BE2C (cell line): ENCODE measurements at regions not wholly inside any gene's neighbourhood (a gene's known extent, or its start where the extent isn't known, plus 50 kb on each side); places are given as distances from the start of the nearest gene placed in this dataset.
"Not testable (repeated sequence)": the region's sequence is repeated elsewhere in the genome, so short reads cannot be mapped to it uniquely, and the experiment has no call there.

Experiments used
- DNase-seq: peaks from one replicate; pipeline ENCODE4 v3.0.0-alpha.2; 2020
- H3K27me3 ChIP-seq: fragments of 250-450 bp; sonication (Bioruptor Pico); 2 replicates; pipeline ENCODE4 v1.5.1; 2020; ENCODE audit warnings: mild to moderate bottlenecking
- H3K36me3 ChIP-seq: fragments of 250-450 bp; sonication (Bioruptor Pico); 2 replicates; pipeline ENCODE4 v1.5.1; 2020; ENCODE audit warnings: mild to moderate bottlenecking
- H3K4me1 ChIP-seq: fragments of 250-450 bp; sonication (Bioruptor Pico); 2 replicates; pipeline ENCODE4 v1.5.1; 2020
- H3K4me3 ChIP-seq: 2 replicates; pipeline ENCODE4 v1.5.1; 2011; ENCODE audit warnings: low read depth, low read length
- H3K9me3 ChIP-seq: fragments of 250-450 bp; sonication (Bioruptor Pico); 2 replicates; pipeline ENCODE4 v1.5.1; 2020
- TF ChIP-seq, protein P1 (sequence below): IDR thresholded peaks from 2 replicates; pipeline ENCODE4 v1.5.1; 2012; ENCODE audit warnings: mild to moderate bottlenecking, low read depth, low read length

DNA sequence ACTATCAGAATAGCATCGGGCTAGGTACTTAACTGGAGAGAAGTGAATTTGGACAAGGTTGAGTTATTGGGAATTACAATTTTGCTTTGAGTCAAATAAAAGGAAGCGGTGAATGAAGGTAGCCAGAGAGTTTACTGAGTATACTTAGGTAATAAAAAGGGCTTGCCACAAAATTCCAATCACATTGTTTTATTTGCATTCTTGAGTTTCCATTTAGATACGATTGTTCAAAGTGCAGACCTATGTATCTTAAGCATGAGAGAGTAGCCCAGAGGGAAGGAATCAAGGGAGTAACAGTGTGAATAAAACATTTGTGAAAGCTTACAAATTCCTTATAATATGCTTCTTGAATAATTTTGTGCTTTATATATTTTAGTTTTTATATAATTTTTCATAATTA, 102.5 kb upstream of the NDST4 start:
- no peaks in the 10 kb centered on the region for H3K36me3 ChIP-seq
- no peaks in the 10 kb centered on the region for H3K27me3 ChIP-seq
- no peaks in the 10 kb centered on the region for H3K4me1 ChIP-seq
- no peaks in the 10 kb centered on the region for H3K9me3 ChIP-seq
- H3K4me3 ChIP-seq, result no peak overlapping the region
- DNase-seq, result no peak
- TF ChIP-seq, protein P1, sequence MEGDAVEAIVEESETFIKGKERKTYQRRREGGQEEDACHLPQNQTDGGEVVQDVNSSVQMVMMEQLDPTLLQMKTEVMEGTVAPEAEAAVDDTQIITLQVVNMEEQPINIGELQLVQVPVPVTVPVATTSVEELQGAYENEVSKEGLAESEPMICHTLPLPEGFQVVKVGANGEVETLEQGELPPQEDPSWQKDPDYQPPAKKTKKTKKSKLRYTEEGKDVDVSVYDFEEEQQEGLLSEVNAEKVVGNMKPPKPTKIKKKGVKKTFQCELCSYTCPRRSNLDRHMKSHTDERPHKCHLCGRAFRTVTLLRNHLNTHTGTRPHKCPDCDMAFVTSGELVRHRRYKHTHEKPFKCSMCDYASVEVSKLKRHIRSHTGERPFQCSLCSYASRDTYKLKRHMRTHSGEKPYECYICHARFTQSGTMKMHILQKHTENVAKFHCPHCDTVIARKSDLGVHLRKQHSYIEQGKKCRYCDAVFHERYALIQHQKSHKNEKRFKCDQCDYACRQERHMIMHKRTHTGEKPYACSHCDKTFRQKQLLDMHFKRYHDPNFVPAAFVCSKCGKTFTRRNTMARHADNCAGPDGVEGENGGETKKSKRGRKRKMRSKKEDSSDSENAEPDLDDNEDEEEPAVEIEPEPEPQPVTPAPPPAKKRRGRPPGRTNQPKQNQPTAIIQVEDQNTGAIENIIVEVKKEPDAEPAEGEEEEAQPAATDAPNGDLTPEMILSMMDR, result no peak

DNA sequence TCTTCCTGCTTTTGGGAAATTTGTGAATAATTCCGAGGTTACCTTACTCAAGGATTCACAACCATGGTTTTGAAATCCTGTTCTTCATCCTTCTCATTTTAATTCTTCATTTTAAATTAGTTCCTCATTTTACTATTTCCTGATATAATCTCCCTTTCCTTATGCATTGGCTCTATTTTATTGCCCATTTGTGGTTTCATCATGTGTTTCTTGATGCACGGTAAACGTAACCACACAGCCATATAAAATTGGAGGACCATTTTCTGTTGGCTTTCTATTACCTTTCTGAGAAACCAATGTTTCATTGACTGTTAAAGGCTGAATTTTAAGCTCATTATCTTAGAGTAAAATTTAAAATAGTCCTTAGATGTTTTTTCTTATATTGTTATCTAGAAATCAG, 100.3 kb upstream of the NDST4 start:
- no peaks in the 10 kb centered on the region for H3K36me3 ChIP-seq
- 0 out of 2 replicates have a peak, but pooled peaks cover 4% of the 10 kb centered on the region for H3K9me3 ChIP-seq
- H3K4me1 ChIP-seq, result no peaks in the 10 kb centered on the region
- H3K4me3 ChIP-seq, result no peak overlapping the region
- TF ChIP-seq, protein P1, result no peak
- no peaks in the 10 kb centered on the region for H3K27me3 ChIP-seq
- DNase-seq, result no peak

DNA sequence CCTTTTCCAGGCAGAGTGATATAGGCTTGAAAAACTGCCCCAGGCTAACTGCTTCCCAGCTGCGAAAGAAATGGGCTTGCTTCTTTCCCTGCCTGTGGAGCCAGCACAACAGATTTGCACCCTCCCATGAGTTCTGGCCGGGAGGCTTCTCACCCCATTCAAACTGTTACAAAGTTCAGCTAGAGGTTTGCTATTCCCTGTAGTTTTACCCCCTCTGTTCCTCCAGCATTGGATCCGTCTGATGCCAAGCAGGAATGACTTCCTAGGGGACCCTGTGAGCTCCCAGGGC, 87.6 kb upstream of the NDST4 start:
- no peak for DNase-seq
- Histone ChIP-seq H3K9me3 (no peaks in the 10 kb centered on the region), H3K4me3 (no peak overlapping the region), H3K27me3 (no peaks in the 10 kb centered on the region), H3K4me1 (no peaks in the 10 kb centered on the region), H3K36me3 (no peaks in the 10 kb centered on the region)
- TF ChIP-seq, protein P1, result no peak

DNA sequence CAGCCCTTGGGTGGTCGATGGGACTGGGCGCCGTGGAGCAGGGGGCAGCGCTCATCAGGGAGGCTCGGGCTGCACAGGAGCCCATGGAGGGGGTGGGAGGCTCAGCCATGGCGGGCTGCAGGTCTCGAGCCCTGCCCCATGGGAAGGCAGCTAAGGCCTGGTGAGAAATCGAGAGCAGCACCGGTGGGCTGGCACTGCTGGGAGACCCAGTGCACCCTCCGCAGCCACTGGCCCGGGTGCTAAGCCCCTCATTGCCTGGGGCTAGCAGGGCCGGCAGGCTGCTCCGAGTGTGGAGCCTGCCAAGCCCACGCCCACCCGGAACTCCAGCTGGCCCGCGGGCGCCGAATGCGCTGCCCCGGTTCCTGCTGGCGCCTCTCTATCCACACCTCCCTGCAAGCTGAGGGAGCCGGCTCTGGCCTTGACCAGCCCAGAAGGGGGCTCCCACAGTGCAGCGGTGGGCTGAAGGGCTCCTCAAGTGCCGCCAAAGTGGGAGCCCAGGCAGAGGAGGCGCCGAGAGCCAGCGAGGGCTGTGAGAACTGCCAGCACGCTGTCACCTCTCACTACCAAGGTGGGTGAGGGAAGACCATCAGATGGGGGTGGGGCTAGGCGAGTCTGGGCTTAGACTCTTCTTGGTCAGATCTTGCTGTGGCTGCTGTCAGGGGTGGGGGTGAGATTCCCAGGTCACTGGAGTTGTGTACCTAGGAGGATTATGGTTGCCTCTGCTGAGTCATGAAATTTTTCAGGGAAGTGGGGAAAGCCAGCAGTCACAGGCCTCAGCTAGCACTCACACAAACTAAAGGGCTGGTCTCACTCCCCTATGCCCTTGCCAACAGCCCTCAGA, 87.0 kb upstream of the NDST4 start:
- not testable (repeated sequence) for H3K27me3 ChIP-seq, H3K36me3 ChIP-seq, DNase-seq, H3K9me3 ChIP-seq, H3K4me1 ChIP-seq, H3K4me3 ChIP-seq

DNA sequence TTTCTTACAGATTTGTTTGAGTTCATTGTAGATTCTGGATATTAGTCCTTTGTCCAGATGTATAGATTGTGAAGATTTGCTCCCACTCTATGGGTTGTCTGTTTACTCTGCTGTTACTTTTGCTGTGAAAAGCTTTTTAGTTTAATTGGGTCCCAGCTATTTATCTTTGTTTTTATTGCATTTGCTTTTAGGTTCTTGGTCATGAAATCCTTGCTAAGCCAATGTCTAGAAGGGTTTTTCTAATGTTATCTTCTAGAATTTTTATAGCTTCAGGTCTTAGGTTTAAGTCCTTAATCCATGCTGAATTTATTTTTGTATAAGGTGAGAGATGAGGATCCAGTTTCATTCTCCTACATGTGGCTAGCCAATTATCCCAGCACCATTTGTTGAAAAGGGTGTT, 81.2 kb upstream of the NDST4 start:
- H3K9me3 ChIP-seq, result not testable (repeated sequence)

DNA sequence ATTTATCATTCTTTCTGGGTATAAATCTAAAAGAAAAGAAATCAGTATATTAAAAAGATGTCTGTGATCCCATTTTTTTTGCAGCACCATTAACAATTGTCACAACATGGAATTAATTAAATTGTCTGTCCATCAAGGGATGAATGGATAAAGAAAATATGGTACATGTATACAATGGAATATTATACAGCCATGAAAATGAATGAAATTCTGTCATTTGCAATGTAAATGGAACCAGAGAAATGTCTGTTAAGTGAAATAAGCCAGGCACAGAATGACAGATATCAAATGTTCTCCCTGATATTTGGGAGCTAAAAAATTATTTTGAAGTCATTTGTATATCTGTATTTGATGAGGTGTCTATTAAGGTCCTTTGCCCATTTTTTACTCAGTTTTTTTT, 77.1 kb upstream of the NDST4 start:
- no peak overlapping the region for H3K4me3 ChIP-seq
- H3K27me3 ChIP-seq, result no peaks in the 10 kb centered on the region
- no peaks in the 10 kb centered on the region for H3K4me1 ChIP-seq
- no peaks in the 10 kb centered on the region for H3K9me3 ChIP-seq
- TF ChIP-seq, protein P1, result no peak
- DNase-seq, result no peak
- H3K36me3 ChIP-seq, result no peaks in the 10 kb centered on the region

More for the DNA sequence above, 81.2 kb upstream of the NDST4 start:
- H3K36me3 ChIP-seq, H3K4me3 ChIP-seq, H3K27me3 ChIP-seq, DNase-seq, H3K4me1 ChIP-seq: not testable (repeated sequence)

DNA sequence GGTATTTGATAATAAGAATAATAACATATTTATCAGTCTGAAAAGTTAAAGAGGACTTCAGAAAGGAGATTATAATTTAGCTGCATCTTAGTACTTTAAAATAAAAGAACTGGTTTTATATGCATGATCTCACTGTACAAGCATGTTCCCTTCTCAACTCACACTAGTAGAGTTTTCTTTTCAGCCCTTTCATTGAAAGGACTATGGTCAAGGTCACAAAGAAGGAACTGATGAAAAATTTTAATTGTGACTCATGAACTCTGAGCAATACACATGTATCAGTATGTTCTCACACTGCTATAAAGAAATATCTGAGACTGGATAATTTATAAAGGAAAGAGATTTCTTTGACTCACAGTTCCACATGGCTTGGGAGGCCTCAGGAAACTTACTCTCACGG, 73.7 kb upstream of the NDST4 start:
- TF ChIP-seq, protein P1, result no peak
- no peaks in the 10 kb centered on the region for H3K27me3 ChIP-seq
- H3K4me3 ChIP-seq, result no peak overlapping the region
- H3K36me3 ChIP-seq, result no peaks in the 10 kb centered on the region
- DNase-seq, result no peak
- H3K9me3 ChIP-seq, result no peaks in the 10 kb centered on the region
- no peaks in the 10 kb centered on the region for H3K4me1 ChIP-seq

DNA sequence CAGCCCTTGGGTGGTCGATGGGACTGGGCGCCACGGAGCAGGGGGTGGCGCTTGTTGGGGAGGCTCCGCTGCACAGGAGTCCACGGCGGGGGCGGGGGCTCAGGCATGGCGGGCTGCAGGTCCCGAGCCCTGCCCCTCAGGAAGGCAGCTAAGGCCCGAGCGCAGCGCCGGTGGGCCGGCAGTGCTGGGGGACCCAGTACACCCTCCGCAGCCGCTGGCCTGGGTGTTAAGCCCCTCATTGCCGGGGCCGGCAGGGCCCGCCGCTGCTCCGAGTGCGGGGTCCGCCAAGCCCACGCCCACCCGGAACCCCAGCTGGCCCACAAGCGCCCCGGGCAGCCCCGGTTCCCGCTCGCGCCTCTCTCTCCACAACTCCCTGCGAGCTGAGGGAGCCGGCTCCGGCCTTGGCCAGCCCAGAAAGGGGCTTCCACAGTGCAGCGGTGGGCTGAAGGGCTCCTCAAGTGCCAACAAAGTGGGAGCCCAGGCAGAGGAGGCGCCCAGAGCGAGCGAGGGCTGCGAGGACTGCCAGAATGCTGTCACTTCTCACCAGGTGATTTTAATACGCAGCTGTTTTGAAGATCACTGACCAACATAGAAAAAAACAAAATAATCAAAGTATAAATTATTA, 66.1 kb upstream of the NDST4 start:
- not testable (repeated sequence) for H3K27me3 ChIP-seq, H3K9me3 ChIP-seq, H3K4me3 ChIP-seq, H3K36me3 ChIP-seq, H3K4me1 ChIP-seq
- peak; percentile 4 for DNase-seq

DNA sequence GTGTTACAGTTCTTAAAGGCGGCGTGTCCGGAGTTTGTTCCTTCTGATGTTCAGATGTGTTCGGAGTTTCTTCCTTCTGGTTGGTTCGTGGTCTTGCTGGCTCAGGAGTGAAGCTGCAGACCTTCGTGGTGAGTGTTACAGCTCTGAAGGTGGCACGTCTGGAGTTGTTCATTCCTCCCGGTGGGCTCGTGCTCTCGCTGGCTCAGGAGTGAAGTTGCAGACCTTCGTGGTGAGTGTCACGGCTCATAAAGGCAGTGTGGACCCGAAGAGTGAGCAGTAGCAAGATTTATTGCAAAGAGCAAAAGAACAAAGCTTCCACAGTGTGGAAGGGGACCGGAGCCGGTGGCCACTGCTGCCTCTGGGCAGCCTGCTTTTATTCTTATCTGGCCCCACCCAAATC, 65.3 kb upstream of the NDST4 start:
- H3K27me3 ChIP-seq, H3K4me3 ChIP-seq, H3K9me3 ChIP-seq, DNase-seq, H3K36me3 ChIP-seq, H3K4me1 ChIP-seq: not testable (repeated sequence)
